ENCODE measurements at regions not wholly inside any gene's neighbourhood (a gene's known extent, or its start where the extent isn't known, plus 50 kb on each side); places are given as distances from the start of the nearest gene placed in this dataset.
"Not testable (repeated sequence)": the region's sequence is repeated elsewhere in the genome, so short reads cannot be mapped to it uniquely, and the experiment has no call there.

- no peak for DNase-seq (ENCODE audit: low read depth)
Measured at GRCh38 chr2:126050991-126051736, 604.8 kb upstream of the GYPC start.

GRCh38 chr2:126051737-126052240 is 604.2 kb upstream of the GYPC start:
- DNase-seq (ENCODE audit: low read depth) = not testable (repeated sequence)

- no peak for DNase-seq (ENCODE audit: low read depth)
Measured at GRCh38 chr2:126059379-126059778, 596.6 kb upstream of the GYPC start.

- DNase-seq (ENCODE audit: low read depth) = no peak
Measured at GRCh38 chr2:126085011-126085795, 570.8 kb upstream of the GYPC start.

- no peak for DNase-seq (ENCODE audit: low read depth)
Measured at GRCh38 chr2:126100962-126101361, 555.0 kb upstream of the GYPC start.

- DNase-seq (ENCODE audit: low read depth) = no peak
Measured at GRCh38 chr2:126106006-126106405, 550.0 kb upstream of the GYPC start.

- no peak for DNase-seq (ENCODE audit: low read depth)
Measured at GRCh38 chr2:126107883-126108282, 548.1 kb upstream of the GYPC start.

GRCh38 chr2:126115975-126116374 is 540.0 kb upstream of the GYPC start:
- no peak for DNase-seq (ENCODE audit: low read depth)

GRCh38 chr2:126117886-126118285 is 538.1 kb upstream of the GYPC start:
- DNase-seq (ENCODE audit: low read depth) = no peak

GRCh38 chr2:126145752-126146151 is 510.2 kb upstream of the GYPC start:
- no peak for DNase-seq (ENCODE audit: low read depth)

GRCh38 chr2:126154256-126154785 is 501.6 kb upstream of the GYPC start:
- no peak for DNase-seq (ENCODE audit: low read depth)

GRCh38 chr2:126160950-126161349 is 495.0 kb upstream of the GYPC start:
- DNase-seq (ENCODE audit: low read depth) = not testable (repeated sequence)

- DNase-seq (ENCODE audit: low read depth) = no peak
Measured at GRCh38 chr2:126172631-126173184, 483.2 kb upstream of the GYPC start.

GRCh38 chr2:126175222-126175621 is 480.7 kb upstream of the GYPC start:
- no peak for DNase-seq (ENCODE audit: low read depth)

GRCh38 chr2:126177479-126177878 is 478.5 kb upstream of the GYPC start:
- DNase-seq (ENCODE audit: low read depth) = no peak

GRCh38 chr2:126187668-126188067 is 468.3 kb upstream of the GYPC start:
- DNase-seq (ENCODE audit: low read depth) = no peak

GRCh38 chr2:126189527-126189926 is 466.4 kb upstream of the GYPC start:
- no peak for DNase-seq (ENCODE audit: low read depth)

GRCh38 chr2:126200538-126200937 is 455.4 kb upstream of the GYPC start:
- no peak for DNase-seq (ENCODE audit: low read depth)

GRCh38 chr2:126208266-126208665 is 447.7 kb upstream of the GYPC start:
- DNase-seq (ENCODE audit: low read depth) = no peak

GRCh38 chr2:126212735-126213134 is 443.2 kb upstream of the GYPC start:
- DNase-seq (ENCODE audit: low read depth) = no peak

GRCh38 chr2:126219081-126219480 is 436.9 kb upstream of the GYPC start:
- no peak for DNase-seq (ENCODE audit: low read depth)

GRCh38 chr2:126220331-126220730 is 435.6 kb upstream of the GYPC start:
- DNase-seq (ENCODE audit: low read depth) = no peak

GRCh38 chr2:126221506-126221905 is 434.5 kb upstream of the GYPC start:
- no peak for DNase-seq (ENCODE audit: low read depth)
